ENCODE measurements at regions not wholly inside any gene's neighbourhood (a gene's known extent, or its start where the extent isn't known, plus 50 kb on each side); places are given as distances from the start of the nearest gene placed in this dataset.

DNA sequence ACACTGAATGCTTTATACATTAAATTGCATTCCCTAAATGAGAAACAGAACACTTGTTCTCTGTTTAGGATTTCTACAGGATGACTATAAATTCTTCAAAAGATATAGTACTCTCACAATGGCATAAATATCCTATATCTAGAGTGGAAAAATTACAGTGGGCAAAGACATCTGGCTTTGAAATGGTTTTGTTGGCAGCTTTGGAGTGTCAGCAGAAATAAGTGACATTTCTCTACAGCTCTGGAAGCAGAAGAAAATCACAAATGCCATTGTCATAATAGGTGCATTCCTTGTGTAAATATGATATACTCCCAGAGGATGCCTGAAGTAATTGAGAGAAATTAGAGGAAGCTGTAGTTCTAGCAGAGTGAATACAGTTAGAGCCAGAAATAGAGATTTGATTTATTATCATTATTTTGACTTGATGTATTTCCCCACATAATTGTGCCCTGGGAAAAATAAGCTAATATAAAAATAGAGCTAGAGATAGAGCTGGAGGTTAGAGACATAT lies 95.9 kb upstream of the GALNTL6 start:
- TF ChIP-seq, protein P1, sequence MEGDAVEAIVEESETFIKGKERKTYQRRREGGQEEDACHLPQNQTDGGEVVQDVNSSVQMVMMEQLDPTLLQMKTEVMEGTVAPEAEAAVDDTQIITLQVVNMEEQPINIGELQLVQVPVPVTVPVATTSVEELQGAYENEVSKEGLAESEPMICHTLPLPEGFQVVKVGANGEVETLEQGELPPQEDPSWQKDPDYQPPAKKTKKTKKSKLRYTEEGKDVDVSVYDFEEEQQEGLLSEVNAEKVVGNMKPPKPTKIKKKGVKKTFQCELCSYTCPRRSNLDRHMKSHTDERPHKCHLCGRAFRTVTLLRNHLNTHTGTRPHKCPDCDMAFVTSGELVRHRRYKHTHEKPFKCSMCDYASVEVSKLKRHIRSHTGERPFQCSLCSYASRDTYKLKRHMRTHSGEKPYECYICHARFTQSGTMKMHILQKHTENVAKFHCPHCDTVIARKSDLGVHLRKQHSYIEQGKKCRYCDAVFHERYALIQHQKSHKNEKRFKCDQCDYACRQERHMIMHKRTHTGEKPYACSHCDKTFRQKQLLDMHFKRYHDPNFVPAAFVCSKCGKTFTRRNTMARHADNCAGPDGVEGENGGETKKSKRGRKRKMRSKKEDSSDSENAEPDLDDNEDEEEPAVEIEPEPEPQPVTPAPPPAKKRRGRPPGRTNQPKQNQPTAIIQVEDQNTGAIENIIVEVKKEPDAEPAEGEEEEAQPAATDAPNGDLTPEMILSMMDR (IDR thresholded peaks at IDR 0.05; ENCODE audit: low read length) = no peak
- TF ChIP-seq EZH2phosphoT487 (IDR thresholded peaks at IDR 0.05; ENCODE audit: low read length) = no peak
- no peak for TF ChIP-seq EZH2 (optimal IDR thresholded peaks at IDR 0.05; ENCODE audit: low read depth, low read length)
